HFFc6 (cell line): ENCODE measurements at regions not wholly inside any gene's neighbourhood (a gene's known extent, or its start where the extent isn't known, plus 50 kb on each side); places are given as distances from the start of the nearest gene placed in this dataset.

ENCODE experiments used
- DNase-seq: peaks from one replicate; pipeline ENCODE4 v3.0.0-alpha.2; 2018
- H3K27ac Mint-ChIP-seq: 2 replicates; pipeline ENCODE4 v1.8.0; 2020; ENCODE audit warnings: mild to moderate bottlenecking, mixed read lengths
- H3K27me3 Mint-ChIP-seq: 2 replicates; pipeline ENCODE4 v1.8.0; 2021; ENCODE audit warnings: mild to moderate bottlenecking, moderate library complexity, mixed read lengths; ENCODE audit not compliant: insufficient read depth
- H3K36me3 Mint-ChIP-seq: 2 replicates; pipeline ENCODE4 v1.8.0; 2021; ENCODE audit warnings: low read depth, mixed read lengths
- H3K4me1 Mint-ChIP-seq: 2 replicates; pipeline ENCODE4 v1.8.0; 2020; ENCODE audit warnings: low read depth, mixed read lengths
- H3K4me3 Mint-ChIP-seq: 2 replicates; pipeline ENCODE4 v1.8.0; 2020; ENCODE audit warnings: mild to moderate bottlenecking, moderate library complexity, mixed read lengths
- H3K9me3 Mint-ChIP-seq: 2 replicates; pipeline ENCODE4 v1.8.0; 2020; ENCODE audit warnings: mild to moderate bottlenecking, mixed read lengths
- CTCF ChIP-seq: fragments of 200-600 bp; sonication (generic); IDR thresholded peaks from 2 replicates; pipeline ENCODE4 v1.5.0; 2021; ENCODE audit warnings: antibody characterized with exemption, mild to moderate bottlenecking

GRCh38 chr4:14644580-14645282 lies 357.6 kb upstream of the CPEB2 start:
- Mint-ChIP-seq H3K4me1 (no peaks in the 10 kb centered on the region), H3K27me3 (peaks cover 1% of the 10 kb centered on the region; the same call in 1 of the 2 replicates), H3K4me3 (no peak overlapping the region), H3K9me3 (peaks cover 14% of the 10 kb centered on the region), H3K27ac (no peak overlapping the region), H3K36me3 (no peaks in the 10 kb centered on the region)
- DNase-seq: no peak
- TF ChIP-seq CTCF: no peak

- H3K27ac Mint-ChIP-seq: no peak overlapping the region
- no peak for DNase-seq
These were observed 355.4 kb upstream of the CPEB2 start for GRCh38 chr4:14646831-14647230.

GRCh38 chr4:14650127-14650526 lies 352.2 kb upstream of the CPEB2 start:
- Mint-ChIP-seq H3K27ac (no peak overlapping the region), H3K4me1 (no peaks in the 10 kb centered on the region), H3K27me3 (no peaks in the 10 kb centered on the region), H3K4me3 (no peak overlapping the region), H3K36me3 (no peaks in the 10 kb centered on the region; the same call in 1 of the 2 replicates), H3K9me3 (peaks cover 17% of the 10 kb centered on the region)
- DNase-seq: no peak
- TF ChIP-seq CTCF: no peak

More at GRCh38 chr4:14646831-14647230, 355.4 kb upstream of the CPEB2 start:
- no peaks in the 10 kb centered on the region for H3K4me1 Mint-ChIP-seq
- H3K9me3 Mint-ChIP-seq: peaks cover 12% of the 10 kb centered on the region
- H3K36me3 Mint-ChIP-seq: no peaks in the 10 kb centered on the region
- H3K4me3 Mint-ChIP-seq: no peak overlapping the region
- no peak for TF ChIP-seq CTCF
- H3K27me3 Mint-ChIP-seq: no peaks in the 10 kb centered on the region

- no peaks in the 10 kb centered on the region for H3K27me3 Mint-ChIP-seq
- no peak for DNase-seq
- no peak overlapping the region for H3K27ac Mint-ChIP-seq
- H3K9me3 Mint-ChIP-seq: peaks cover 31% of the 10 kb centered on the region
- TF ChIP-seq CTCF: no peak
- no peaks in the 10 kb centered on the region; the same call in 1 of the 2 replicates for H3K36me3 Mint-ChIP-seq
- no peak overlapping the region for H3K4me3 Mint-ChIP-seq
- H3K4me1 Mint-ChIP-seq: no peaks in the 10 kb centered on the region
These were observed 349.8 kb upstream of the CPEB2 start for GRCh38 chr4:14652522-14652921.

- H3K36me3 Mint-ChIP-seq: no peaks in the 10 kb centered on the region; the same call in 1 of the 2 replicates
- no peak overlapping the region for H3K27ac Mint-ChIP-seq
- H3K4me1 Mint-ChIP-seq: no peaks in the 10 kb centered on the region
- H3K27me3 Mint-ChIP-seq: no peaks in the 10 kb centered on the region
- no peak overlapping the region for H3K4me3 Mint-ChIP-seq
- no peak for DNase-seq
- H3K9me3 Mint-ChIP-seq: peaks cover 26% of the 10 kb centered on the region
- TF ChIP-seq CTCF: no peak
These were observed 348.9 kb upstream of the CPEB2 start for GRCh38 chr4:14653338-14653737.
